Fibroblast of mammary gland (primary cell): ENCODE measurements at regions not wholly inside any gene's neighbourhood (a gene's known extent, or its start where the extent isn't known, plus 50 kb on each side); places are given as distances from the start of the nearest gene placed in this dataset.

Source experiments
- DNase-seq: peaks from one replicate; pipeline ENCODE4 v3.0.0-alpha.2; 2010; ENCODE audit warnings: low read depth
- H3K4me3 ChIP-seq: 2 replicates; pipeline ENCODE4 v1.5.1; 2011; ENCODE audit warnings: low read depth, mild to moderate bottlenecking, low read length, moderate library complexity; ENCODE audit not compliant: control insufficient read depth
- CTCF ChIP-seq: conservative IDR thresholded peaks from 2 replicates; pipeline ENCODE4 v1.5.1; 2011; ENCODE audit warnings: low read depth, low read length, inconsistent platforms; ENCODE audit not compliant: control insufficient read depth, insufficient read depth

- DNase-seq, result no peak
- TF ChIP-seq CTCF, result no peak
- no peak overlapping the region for H3K4me3 ChIP-seq
These were observed 177.4 kb upstream of the RREB1 start for GRCh38 chr6:6930223-6930880.

GRCh38 chr6:6931071-6932025 is 176.4 kb upstream of the RREB1 start:
- no peak for DNase-seq
- no peak for TF ChIP-seq CTCF
- H3K4me3 ChIP-seq, result no peak overlapping the region

GRCh38 chr6:6932341-6932740 is 175.4 kb upstream of the RREB1 start:
- H3K4me3 ChIP-seq, result no peak overlapping the region
- no peak for TF ChIP-seq CTCF
- no peak for DNase-seq

GRCh38 chr6:6932968-6933367 is 174.8 kb upstream of the RREB1 start:
- no peak for TF ChIP-seq CTCF
- H3K4me3 ChIP-seq, result no peak overlapping the region
- DNase-seq, result no peak

- DNase-seq, result no peak
- no peak overlapping the region for H3K4me3 ChIP-seq
- no peak for TF ChIP-seq CTCF
These were observed 167.4 kb upstream of the RREB1 start for GRCh38 chr6:6940031-6941025.

- H3K4me3 ChIP-seq, result no peak overlapping the region
- DNase-seq, result no peak
- no peak for TF ChIP-seq CTCF
These were observed 166.6 kb upstream of the RREB1 start for GRCh38 chr6:6941201-6941600.
